ENCODE measurements at regions not wholly inside any gene's neighbourhood (a gene's known extent, or its start where the extent isn't known, plus 50 kb on each side); places are given as distances from the start of the nearest gene placed in this dataset.

DNA sequence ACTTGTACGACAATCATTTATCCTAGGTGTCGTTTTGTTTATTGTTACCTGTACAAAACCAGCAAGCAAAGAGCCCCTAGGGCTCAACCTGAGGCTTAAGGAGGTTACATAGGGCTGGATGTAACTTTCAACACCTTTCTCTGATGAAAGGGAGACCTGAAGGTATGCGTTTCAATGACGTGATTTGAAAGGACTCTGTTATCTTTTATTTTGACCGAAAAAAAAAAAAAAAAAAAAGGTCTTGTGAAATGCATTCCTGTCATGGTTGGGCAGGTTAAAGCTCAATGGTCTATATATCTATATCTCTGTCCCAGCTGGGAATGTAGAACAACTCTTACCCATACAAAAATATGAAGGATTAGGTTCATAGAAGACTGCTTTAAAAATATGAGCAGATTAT lies 78.7 kb upstream of the SASH1 start:
- no peaks in the 10 kb centered on the region for H3K27me3 ChIP-seq
- H3K4me3 ChIP-seq, result no peak overlapping the region
- no peaks in the 10 kb centered on the region for H3K36me3 ChIP-seq
- peaks cover 0 to 8% (median 0%) of the 10 kb centered on the region in 9 donors for H3K4me1 ChIP-seq
- H3K27ac ChIP-seq, result no peak overlapping the region
- TF ChIP-seq, protein P1, sequence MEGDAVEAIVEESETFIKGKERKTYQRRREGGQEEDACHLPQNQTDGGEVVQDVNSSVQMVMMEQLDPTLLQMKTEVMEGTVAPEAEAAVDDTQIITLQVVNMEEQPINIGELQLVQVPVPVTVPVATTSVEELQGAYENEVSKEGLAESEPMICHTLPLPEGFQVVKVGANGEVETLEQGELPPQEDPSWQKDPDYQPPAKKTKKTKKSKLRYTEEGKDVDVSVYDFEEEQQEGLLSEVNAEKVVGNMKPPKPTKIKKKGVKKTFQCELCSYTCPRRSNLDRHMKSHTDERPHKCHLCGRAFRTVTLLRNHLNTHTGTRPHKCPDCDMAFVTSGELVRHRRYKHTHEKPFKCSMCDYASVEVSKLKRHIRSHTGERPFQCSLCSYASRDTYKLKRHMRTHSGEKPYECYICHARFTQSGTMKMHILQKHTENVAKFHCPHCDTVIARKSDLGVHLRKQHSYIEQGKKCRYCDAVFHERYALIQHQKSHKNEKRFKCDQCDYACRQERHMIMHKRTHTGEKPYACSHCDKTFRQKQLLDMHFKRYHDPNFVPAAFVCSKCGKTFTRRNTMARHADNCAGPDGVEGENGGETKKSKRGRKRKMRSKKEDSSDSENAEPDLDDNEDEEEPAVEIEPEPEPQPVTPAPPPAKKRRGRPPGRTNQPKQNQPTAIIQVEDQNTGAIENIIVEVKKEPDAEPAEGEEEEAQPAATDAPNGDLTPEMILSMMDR (IDR thresholded peaks at IDR 0.05), result no peak
- 56 to 64% methylated on average over 5 of the region's 5 CpGs for WGBS, 2 donors
- H3K9me3 ChIP-seq, result no peaks in the 10 kb centered on the region
- ATAC-seq (no peak), DNase-seq (no peak)
- intact Hi-C loops (cut with DNase I), result loop anchor here in 2 of 10 donors (10.0 kb wide), 1 partner anchor 201 kb away; no protein-coding TSS in a partner anchor

DNA sequence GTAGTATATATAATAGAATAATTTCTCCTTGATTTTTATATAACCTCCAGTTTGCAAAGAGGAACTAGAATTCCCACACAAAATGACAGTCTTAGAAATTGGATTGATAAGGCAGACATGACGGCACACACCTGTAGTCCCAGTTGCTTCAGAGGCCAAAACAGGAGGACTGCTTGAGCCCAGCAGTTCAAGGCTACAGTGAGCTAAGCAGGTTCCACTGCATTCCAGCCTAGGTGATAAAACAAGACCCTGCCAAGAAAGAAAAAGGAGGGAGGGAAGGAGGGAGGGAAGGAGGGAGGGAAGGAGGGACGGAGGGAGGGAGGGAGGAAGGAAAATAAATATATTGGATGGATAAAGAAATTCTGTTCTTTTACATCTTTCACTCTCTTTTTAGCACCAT lies 77.6 kb upstream of the SASH1 start:
- 94 to 95% methylated on average over 2 of the region's 2 CpGs for WGBS, 2 donors
- TF ChIP-seq, protein P1 (IDR thresholded peaks at IDR 0.05), result no peak
- Histone ChIP-seq H3K4me3 (no peak overlapping the region), H3K4me1 (peaks cover 0 to 8% (median 0%) of the 10 kb centered on the region in 9 donors), H3K9me3 (no peaks in the 10 kb centered on the region), H3K27me3 (no peaks in the 10 kb centered on the region), H3K27ac (no peak overlapping the region), H3K36me3 (no peaks in the 10 kb centered on the region)
- intact Hi-C loops (cut with DNase I), result loop anchor here in 2 of 10 donors (10.0 kb wide), 1 partner anchor 200 kb away; no protein-coding TSS in a partner anchor
- DNase-seq (no peak), ATAC-seq (no peak)

DNA sequence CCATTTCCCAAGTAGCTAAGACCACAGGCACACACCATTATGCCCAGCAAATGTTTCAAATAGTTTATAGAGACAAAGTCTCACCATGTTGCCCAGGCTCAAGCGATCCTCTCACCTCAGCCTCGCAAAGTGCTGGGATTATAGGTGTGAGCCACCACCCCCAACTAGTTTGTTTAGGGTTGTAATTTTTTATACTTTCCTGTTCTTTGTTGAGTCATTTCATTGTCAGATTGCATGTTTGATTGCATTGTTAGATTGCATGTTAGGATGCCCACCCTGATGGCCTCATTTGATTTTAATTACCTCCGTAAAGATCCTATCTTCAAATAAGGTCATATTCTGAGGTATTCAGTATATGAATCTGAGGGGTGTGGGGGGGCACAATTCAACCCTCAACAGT lies 73.3 kb upstream of the SASH1 start:
- H3K4me3 ChIP-seq, result no peak overlapping the region

DNA sequence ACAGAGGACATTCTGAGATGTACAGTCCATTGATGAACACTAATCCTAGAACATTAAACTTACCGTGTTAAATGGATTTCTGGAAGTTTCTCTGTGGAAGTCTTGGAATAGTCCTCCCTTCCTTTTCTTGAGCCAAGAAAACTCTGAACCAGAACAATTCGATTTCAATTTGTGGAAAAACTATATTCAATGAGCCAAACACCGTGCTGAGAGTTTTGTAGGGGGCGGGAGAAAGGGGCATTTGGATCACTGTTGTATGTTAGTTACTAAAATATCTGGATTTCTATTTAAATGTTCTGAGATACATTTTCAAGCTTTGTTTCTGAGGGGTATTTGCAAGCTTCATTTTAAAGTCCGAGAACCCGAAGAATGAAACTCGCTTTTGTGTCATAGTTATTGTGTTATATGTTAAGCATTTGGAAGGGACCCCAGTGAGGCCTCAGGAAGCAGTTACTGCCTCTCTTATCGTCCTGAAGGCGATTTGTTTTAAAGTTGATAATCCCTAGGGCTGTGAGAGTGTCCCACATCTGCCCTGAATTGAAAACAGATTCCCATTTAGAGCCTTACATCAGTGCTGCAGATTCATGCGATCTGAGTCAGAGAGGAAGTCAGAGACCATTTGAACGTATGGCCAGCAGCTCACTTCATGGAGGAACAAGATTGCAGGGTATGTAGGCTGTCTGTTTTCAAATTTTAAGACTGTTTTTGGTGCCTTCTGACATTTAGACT lies 70.8 kb upstream of the SASH1 start:
- WGBS, 2 donors, result 45 to 46% methylated on average over 11 of the region's 11 CpGs
- Histone ChIP-seq H3K27me3 (no peaks in the 10 kb centered on the region), H3K9me3 (no peaks in the 10 kb centered on the region), H3K4me3 (peak overlapping the region in 8 of 10 donors; percentile 1 to 41 (median 40)), H3K4me1 (peaks cover 0 to 17% (median 0%) of the 10 kb centered on the region in 9 donors), H3K36me3 (no peaks in the 10 kb centered on the region), H3K27ac (peak overlapping the region in 8 of 10 donors; percentile 20 to 72 (median 44))
- DNase-seq (no peak), ATAC-seq (peak in 7 of 8 donors; percentile 42 to 73 (median 61))
- TF ChIP-seq, protein P1 (IDR thresholded peaks at IDR 0.05), result no peak
- intact Hi-C loops (cut with DNase I), result loop anchor here in 1 of 10 donors (10.0 kb wide), 1 partner anchor 193 kb away; no protein-coding TSS in a partner anchor

More for the DNA sequence above, 73.3 kb upstream of the SASH1 start:
- TF ChIP-seq, protein P1 (IDR thresholded peaks at IDR 0.05), result no peak
- H3K9me3 ChIP-seq, result no peaks in the 10 kb centered on the region
- H3K36me3 ChIP-seq, result no peaks in the 10 kb centered on the region
- ATAC-seq (no peak), DNase-seq (no peak)
- intact Hi-C loops (cut with DNase I), result loop anchor here in 2 of 10 donors (10.0 kb wide), 1 partner anchor 195 kb away; no protein-coding TSS in a partner anchor
- WGBS, 2 donors, result 93 to 99% methylated on average over 3 of the region's 3 CpGs
- no peak overlapping the region for H3K27ac ChIP-seq
- peaks cover 0 to 17% (median 0%) of the 10 kb centered on the region in 9 donors for H3K4me1 ChIP-seq
- H3K27me3 ChIP-seq, result no peaks in the 10 kb centered on the region

Measured in heart right ventricle (tissue), 16 donors.